Spleen (tissue), 7 donors: ENCODE measurements at regions not wholly inside any gene's neighbourhood (a gene's known extent, or its start where the extent isn't known, plus 50 kb on each side); places are given as distances from the start of the nearest gene placed in this dataset.

Experiments
- CTCF ChIP-seq, 11 experiments: fragments of 200-600 bp in 7 of 11; fragments of 450-650 bp in 4 of 11; sonication (generic) in 4 of 11; IDR thresholded peaks in 8 of 11; conservative IDR thresholded peaks in 3 of 11; 1 replicate in 7 of 11; 2 replicates in 4 of 11; pipeline versions ENCODE4 v1.4.0 to v1.8.0; 2016 to 2021; ENCODE audit warnings: antibody characterized with exemption in 11 of 11, inconsistent platforms in 4 of 11, mild to moderate bottlenecking in 1 of 11
- POLR2A ChIP-seq, 3 donors: fragments of 450-650 bp; IDR thresholded peaks; one replicate each; pipeline ENCODE4 v1.5.1; 2017; ENCODE audit warnings: antibody characterized with exemption in 3 of 3, mild to moderate bottlenecking in 1 of 3
- POLR2AphosphoS5 ChIP-seq, 3 donors: sonication (generic); formaldehyde crosslinking; IDR thresholded peaks; one replicate each; pipeline ENCODE4 v1.5.1; 2017; ENCODE audit warnings: antibody characterized with exemption in 3 of 3
- donor health status: DM: no; HTN: no; CAD: no; lungs with moderate emphysema.
- donor health status: DM: no; HTN: no; CAD: no.
- donor health status: DM: no; HTN: no; CAD: no.

GRCh38 chr6:80480421-80481157 lies 374.1 kb downstream of the BCKDHB start:
- TF ChIP-seq CTCF (IDR thresholded peaks at IDR 0.05 in 8 of 11, conservative IDR thresholded peaks at IDR 0.05 in 3 of 11) (no peak), POLR2A (IDR thresholded peaks at IDR 0.05) (no peak), POLR2AphosphoS5 (IDR thresholded peaks at IDR 0.05) (no peak)
